DMS114 treated with DMSO at 0.1 percent for 48 hours (cell line): ENCODE measurements at regions not wholly inside any gene's neighbourhood (a gene's known extent, or its start where the extent isn't known, plus 50 kb on each side); places are given as distances from the start of the nearest gene placed in this dataset.

Experiments
- DNase-seq: peaks from one replicate; lab custom pipeline; 2025; ENCODE audit not compliant: unreplicated experiment; lab: John Stamatoyannopoulos, UW

DNA sequence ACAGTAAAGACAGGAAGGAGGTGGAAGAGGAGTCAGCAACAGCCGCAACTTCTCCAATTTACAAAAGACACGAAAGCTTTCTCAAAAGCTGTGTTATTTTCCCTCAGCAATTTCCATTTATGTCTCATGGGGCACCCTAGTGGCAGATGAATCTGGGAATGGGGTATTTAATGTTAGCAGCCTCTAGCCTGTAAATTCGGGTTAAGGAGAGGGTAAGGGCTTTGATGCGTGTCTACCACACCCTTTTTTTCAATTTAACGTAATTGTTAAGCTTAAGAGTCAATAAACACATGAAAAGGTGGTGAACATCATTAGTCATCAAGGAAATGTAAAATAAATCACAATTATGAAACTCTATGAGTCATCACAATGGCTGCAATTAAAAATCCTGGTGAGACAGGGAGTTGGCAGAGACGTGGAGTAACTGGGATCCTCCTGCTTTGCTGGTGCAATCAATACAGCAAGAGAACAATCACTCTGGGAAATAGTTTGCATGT, 986.4 kb downstream of the AACS start:
- no peak for DNase-seq

GRCh38 chr12:126055521-126055920, 990.3 kb downstream of the AACS start:
- no peak for DNase-seq

- DNase-seq: no peak
These were observed 996.5 kb downstream of the AACS start for GRCh38 chr12:126061777-126062176.

DNA sequence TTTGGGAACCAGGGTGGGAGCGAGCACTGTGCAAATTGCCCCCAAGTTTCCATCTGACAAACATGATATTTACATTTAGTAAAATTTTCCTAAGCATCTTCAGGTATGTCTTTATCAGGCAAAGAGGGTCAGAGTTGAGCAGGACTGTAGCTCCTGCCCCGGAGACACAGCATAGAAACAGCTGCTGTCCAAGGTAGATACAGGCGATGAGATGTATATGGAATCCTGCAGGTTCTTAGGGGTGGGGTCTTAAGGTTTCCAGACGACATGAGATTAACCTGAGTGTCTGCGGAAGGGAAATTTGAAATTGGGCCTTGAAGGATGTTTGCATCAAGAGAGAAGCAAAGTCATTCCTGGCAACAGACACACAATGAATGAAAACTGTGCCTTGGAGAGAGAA, 998.8 kb downstream of the AACS start:
- DNase-seq: no peak

GRCh38 chr12:126067626-126068329, 1002.5 kb downstream of the AACS start:
- no peak for DNase-seq

- DNase-seq: peak; percentile 21
These were observed 1004.4 kb downstream of the AACS start for GRCh38 chr12:126069549-126070165.

DNA sequence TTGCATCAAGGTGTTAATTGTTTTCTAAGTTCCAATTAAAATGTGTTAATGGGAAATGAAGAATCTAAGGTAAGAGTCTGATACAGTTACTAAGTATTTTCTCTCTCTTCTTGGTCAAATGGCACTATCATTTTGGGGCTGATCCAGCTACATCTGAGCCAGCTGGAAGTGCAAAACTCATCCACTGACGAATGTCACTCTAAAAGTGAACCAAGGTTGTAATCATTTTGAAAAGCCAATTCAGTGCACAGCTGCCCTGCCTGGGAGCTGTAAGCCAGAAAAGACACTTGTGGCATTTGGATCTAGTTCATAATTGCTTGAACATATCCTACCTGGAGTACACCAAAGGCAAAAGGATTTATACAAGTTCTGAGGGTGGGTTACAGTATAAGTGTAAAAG, 1011.3 kb downstream of the AACS start:
- no peak for DNase-seq

DNA sequence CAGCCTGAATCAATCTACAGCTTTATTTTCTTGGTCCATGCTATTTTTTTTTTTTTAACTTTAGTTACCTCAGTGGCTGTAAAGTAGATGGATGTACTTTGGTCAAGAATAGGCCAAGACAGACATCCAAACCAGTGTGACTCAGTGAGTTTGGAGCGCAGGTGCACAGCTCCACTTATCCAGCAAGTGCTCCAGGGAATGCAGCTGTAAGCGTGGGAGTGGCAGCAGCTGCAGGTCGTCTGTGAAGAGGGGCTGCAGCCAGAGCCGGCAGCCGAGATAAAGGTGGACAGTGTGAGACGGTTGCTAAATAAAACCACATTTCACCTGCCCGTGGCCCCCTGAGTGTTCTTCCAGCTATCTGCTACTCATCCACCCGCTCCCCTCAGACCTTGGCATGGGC, 1018.7 kb downstream of the AACS start:
- DNase-seq: no peak

GRCh38 chr12:126084480-126084879, 1019.2 kb downstream of the AACS start:
- DNase-seq: no peak

DNA sequence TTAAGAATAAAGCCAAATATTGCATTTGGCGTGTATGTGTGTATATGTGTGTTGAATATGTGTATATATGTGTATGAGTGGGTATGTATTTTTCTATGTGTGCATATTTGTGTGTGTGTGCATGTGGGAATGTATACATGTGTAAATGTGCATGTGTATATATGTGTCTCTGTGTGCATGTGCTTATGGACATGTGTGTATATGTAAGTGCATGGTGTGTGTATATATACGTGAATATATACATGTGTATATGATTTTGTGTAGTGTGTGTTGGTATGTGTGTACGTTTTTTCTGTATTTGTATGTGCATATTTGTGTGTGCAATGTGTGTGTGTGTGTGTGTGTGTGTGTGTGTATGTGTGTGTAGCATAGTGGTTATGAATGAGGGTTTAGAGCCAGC, 1021.0 kb downstream of the AACS start:
- no peak for DNase-seq

GRCh38 chr12:126087692-126088091, 1022.5 kb downstream of the AACS start:
- no peak for DNase-seq

DNA sequence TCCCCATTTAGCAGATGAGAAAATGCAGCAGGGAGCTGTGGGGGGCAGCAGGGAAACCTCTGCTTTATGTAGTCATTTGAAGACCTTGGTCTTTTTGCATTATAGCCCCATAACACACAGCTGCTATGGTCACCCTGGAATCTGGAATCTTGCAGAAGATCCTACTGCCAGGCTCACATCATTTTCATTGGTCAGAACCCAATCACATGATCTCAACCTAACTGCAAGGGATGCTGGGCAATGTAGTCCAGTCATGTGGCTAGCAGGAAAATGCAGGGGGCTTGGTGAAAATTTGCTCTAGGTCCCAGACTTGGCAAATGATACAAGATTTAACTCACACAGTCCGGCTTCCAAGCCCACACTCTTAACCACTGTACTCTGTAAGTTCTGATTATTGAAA, 1028.7 kb downstream of the AACS start:
- peak; percentile 35 for DNase-seq

DNA sequence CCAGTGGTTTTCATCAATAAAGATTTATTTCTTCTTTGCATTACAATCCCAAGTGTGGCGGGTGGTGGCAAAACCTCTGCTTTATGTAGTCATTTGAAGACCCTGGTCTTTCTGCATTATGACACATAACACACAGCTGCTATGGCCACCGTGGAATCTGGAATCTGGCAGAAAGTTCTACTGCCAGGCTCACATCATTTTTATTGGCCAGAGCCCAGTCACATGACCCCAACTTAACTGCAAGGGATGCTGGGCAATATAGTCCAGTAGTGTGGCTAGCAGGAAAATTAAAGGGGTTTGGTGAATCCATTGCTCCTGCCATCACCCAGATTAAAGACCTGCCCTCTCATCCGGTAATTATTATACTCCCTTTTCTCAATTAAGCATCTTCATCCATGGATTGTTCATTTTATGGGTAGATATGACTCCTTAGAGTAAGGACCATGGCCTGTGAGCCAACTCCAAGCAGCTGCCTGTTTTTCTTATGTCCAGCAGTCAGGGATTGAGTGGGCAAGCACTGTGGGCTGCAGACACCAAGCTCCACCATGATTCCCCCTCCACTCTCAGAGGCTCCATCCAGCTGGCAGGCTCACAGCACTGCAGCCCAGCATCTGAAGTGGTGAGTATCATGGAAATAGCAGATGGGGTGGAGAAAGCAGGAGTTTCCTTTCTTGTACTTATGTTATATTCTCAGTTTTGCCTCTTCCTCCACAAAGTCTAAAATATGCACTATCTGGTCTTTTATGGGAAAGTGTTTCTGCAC, 1030.7 kb downstream of the AACS start:
- no peak for DNase-seq

DNA sequence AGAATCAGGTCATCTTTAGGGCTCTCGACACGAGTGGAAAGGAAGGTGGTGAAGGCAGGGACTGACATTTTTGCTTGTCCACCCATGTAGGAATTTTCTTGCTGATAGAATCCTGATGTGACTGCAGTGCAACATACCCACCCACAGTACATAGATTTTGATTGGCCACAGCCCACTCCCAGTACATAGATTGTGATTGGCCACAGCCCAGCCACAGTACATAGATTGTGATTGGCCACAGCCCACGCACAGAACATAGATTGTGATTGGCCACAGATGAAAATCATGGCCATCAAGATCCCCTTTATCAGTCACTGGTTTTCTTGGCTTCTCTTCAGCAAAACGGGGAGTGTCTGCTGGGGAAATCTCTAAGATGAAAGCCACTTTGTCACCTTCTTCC, 1041.5 kb downstream of the AACS start:
- DNase-seq: no peak

- DNase-seq: no peak
These were observed 1042.4 kb downstream of the AACS start for GRCh38 chr12:126107659-126108058.

DNA sequence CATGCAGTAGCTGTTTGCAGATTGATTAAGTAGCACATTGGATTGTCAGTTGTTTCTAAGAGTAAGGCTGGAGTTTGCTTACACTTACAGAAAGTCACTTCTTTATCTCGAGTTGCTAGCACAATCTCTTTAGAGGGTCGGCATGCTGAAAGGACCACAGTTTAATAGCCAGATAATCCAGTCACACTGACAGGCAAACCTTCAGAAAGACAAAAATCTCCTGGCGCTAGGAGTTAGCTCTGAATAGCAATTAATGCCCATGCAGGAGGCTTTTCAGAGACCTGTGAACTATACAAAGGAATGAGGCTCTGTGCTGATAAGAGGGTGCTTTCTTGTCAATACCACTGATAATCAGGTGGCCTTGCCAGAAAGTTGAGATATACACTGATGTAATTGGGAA, 1043.0 kb downstream of the AACS start:
- no peak for DNase-seq

GRCh38 chr12:126112141-126112540, 1046.9 kb downstream of the AACS start:
- DNase-seq: no peak

DNA sequence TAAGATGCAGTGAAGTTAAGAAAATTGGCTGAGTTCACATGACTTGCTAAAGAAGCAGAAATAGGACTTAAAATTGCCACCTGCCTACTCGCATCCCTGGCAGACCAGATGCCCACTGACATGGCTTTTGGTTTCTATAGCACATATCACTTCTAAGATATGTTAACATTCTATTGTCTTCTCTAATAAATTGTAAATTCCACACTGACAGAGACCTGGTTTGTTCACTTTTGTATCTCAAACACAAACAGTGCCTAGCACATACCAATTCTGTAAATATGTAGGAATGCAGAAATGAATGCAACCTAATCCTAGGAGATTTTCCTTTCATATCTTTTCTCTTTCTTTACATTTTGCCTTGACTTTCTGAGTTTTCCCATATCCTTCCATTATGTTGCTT, 1047.6 kb downstream of the AACS start:
- no peak for DNase-seq

DNA sequence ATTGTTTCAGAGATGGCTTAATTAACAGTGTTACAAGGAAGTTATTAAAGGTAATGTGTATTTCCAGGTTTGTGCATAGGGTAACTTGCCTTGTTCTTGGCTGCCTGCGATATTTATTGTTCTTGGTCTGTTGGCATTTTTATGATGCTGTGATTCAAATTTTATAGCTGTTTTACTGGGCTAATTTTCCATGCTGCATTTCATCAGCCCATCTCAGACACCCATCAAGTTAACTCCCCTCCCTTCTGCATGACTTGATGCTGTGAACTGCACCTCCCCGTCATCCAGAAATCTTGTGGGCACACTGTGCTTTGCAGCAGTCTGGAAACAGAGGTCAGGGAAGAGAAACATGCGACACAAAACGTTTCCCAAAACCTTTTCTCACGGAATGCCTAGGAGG, 1049.2 kb downstream of the AACS start:
- no peak for DNase-seq

GRCh38 chr12:126117502-126117901, 1052.3 kb downstream of the AACS start:
- no peak for DNase-seq

DNA sequence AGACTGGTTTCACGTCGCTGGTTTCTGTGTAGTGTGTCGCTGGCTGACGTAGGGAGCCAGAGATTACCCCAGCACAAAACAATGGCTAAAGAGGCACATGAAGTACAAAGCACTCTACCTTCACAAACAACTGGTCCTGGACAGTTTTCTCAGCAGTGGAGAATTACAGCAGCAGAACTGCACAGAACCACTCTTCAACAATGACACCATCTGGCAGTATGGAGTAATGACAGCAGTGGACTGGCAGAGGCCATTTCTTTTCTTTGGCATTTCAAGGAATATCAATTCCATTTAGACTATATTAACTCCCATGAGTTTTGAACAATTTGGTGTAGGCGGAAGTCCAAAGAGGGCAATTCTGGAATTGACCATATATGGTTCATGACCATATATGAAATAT, 1074.1 kb downstream of the AACS start:
- DNase-seq: no peak

DNA sequence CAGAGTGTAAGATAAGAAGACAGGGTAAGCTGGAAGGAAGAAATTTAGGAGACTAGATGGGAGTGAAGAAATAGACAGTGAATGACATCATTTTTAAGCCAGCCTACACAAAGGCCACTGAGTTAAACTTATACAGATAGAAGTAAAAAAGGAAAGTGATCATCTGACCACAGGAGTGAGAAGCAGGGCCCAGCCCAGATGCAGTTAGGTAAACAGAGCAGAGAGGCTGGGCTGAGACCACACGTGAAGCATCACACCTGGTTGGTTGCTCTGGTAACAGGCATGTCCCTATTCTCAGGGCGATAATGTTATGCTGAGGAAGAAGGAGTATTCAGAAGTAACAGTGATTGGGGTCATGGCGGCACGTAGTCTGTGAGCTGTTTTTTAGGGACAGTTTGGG, 1079.4 kb downstream of the AACS start:
- no peak for DNase-seq
